H1 (cell line): ENCODE measurements at regions not wholly inside any gene's neighbourhood (a gene's known extent, or its start where the extent isn't known, plus 50 kb on each side); places are given as distances from the start of the nearest gene placed in this dataset.

Experiments
- ASH2L ChIP-seq: fragments of 200-600, 300-600 bp; sonication (generic); IDR thresholded peaks from one replicate; pipeline ENCODE4 v1.7.1; 2017; ENCODE audit warnings: low read length
- CEBPB ChIP-seq: IDR thresholded peaks from 2 replicates; pipeline ENCODE4 v1.6.1; 2012; ENCODE audit warnings: low read depth, low read length
- POU5F1 ChIP-seq: IDR thresholded peaks from 2 replicates; pipeline ENCODE4 v1.6.1; 2011; ENCODE audit warnings: low read depth, mild to moderate bottlenecking, low read length, moderate library complexity

GRCh38 chr11:116180806-116181600 is 591.8 kb downstream of the BUD13 start (continued):
- TF ChIP-seq POU5F1 (no peak), CEBPB (no peak), ASH2L (no peak)
